ENCODE measurements at regions not wholly inside any gene's neighbourhood (a gene's known extent, or its start where the extent isn't known, plus 50 kb on each side); places are given as distances from the start of the nearest gene placed in this dataset.
"Not testable (repeated sequence)": the region's sequence is repeated elsewhere in the genome, so short reads cannot be mapped to it uniquely, and the experiment has no call there.

GRCh38 chr6:141969768-141970415 lies 162.8 kb upstream of the GJE1 start:
- DNase-seq (ENCODE audit: low read depth) = not testable (repeated sequence)

DNA sequence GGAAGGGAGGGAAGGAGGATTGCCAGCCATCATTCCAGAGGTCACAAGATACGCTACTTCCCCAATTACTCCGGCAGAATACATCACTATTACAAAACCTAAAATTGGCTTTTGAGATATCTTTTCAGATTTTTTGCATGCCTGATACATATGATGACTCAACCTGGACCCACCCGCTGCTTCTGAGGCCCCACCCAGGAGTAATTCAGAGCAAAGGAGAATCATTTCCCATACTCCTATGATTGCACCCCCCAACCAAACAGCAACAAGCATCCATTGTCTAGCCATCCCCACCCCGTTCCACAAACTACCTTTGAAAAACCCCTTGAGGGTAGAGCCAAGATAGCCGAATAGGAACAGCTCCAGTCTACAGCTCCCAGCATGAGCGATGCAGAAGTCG lies 163.5 kb upstream of the GJE1 start:
- DNase-seq (ENCODE audit: low read depth) = no peak

DNA sequence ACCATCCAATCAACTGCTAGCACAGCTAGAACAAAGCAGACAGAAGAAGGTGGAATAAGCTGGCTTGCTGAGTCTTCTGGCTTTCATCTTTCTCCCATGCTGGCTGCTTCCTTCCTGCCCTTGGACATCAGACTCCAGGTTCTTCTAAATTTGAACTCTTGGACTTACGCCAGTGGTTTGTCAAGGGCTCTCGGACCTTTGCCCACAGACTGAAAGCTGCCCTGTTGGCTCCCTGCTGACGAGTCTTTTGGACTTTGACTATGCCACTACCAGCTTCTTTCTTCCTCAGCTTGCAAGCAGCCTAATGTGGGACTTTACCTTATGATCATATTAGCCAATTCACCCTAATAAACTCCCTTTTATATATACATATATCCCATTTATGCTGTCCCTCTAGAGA lies 164.1 kb upstream of the GJE1 start:
- DNase-seq (ENCODE audit: low read depth) = no peak

- no peak for DNase-seq (ENCODE audit: low read depth)
Observed at GRCh38 chr6:141965016-141965545, 167.6 kb upstream of the GJE1 start.

- peak; percentile 30 for DNase-seq (ENCODE audit: low read depth)
Observed at GRCh38 chr6:141963543-141964295, 169.0 kb upstream of the GJE1 start.

- DNase-seq (ENCODE audit: low read depth) = no peak
Observed at GRCh38 chr6:141957271-141957670, 175.5 kb upstream of the GJE1 start.

DNA sequence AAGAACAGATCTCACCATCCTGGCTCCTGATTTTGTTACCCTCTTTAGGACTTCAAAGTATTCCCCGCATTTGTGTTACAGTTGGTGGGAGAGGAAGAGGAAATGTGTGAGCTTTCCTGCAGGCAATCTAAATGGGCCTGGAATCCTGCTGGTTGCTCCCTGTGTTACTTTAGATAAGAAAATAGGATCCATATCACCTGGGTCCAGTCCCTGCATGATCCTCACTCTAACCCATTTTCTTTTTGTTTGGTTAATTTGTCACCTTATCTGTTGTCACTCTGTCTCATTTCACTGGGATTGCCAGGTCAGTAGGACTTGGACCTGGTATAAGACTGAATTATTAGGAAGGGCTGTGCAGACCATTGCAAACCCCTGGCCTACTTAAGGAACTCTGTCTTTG lies 175.9 kb upstream of the GJE1 start:
- DNase-seq (ENCODE audit: low read depth) = no peak

DNA sequence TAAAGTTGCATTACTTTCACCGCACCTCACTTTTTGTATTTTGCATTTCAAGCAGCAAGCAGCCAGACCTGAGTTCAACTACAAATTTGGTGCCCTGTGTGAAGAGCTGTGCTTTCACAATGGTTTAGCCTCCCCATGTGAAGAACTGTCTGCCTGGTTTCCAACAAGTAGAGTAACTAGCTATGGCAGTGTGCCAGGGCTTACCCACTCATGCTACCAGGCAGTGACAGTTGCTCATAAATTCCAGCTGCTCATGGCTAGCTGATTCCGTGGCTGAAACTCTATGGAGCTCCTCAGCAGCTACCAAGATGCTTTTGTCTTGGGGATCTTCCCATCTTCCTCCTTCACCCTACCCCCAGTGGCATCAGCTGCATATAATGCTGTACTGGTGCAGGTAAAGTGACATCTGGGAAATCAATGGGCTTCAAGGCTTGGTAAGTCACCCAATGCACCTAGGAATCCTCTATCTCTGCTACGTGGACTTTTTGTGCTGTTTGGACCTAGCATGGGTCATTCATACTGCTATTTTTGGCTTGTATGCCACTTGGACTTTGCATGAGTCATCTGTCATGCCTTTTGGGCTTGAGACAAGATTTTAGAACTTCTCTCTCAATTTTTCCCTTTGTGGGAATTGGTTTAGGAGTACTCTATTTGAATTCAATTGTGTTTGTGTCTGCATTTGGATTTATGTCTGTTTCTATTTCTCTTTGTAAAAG lies 176.5 kb upstream of the GJE1 start:
- peak; percentile 9 for DNase-seq (ENCODE audit: low read depth)

GRCh38 chr6:141953072-141953471 lies 179.7 kb upstream of the GJE1 start:
- DNase-seq (ENCODE audit: low read depth) = no peak

DNA sequence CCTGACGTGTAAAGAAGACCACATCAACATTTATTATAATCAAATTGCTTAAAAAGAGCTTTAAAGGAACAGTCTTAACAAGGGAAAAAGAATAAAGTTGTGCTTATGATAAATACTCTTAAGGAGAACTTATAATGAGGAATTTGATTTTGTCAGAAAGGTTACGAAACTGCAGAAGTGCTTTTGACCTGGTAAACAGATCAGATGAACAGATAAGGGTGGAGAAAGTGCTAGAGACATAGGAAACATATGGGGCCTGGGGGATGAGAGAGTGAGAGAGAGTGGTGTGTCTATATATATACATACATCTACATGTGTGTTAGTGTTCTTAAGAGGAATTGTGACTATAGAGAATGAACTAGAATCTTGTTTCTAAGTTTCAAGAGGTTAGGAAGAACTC lies 186.2 kb upstream of the GJE1 start:
- no peak for DNase-seq (ENCODE audit: low read depth)

- no peak for DNase-seq (ENCODE audit: low read depth)
Observed at GRCh38 chr6:141938664-141939063, 194.1 kb upstream of the GJE1 start.

DNA sequence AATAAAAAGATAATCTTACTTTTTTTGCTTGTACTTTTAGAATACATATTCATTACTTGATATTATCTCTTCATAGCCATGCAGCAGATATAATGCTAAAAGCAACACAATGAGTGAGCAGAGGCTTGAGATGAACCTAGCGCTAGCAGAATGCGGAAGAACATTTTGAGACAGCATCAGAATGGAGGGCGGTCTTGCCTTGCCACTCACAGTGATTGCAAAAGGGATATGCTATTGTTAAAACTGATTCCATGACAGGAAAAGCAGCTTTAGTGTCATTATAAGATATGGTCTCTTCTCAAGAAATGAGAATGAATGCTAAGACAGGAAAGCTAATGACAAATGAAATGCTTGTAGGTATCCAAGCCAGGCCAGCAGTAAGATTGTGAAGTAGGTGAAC lies 200.0 kb upstream of the GJE1 start:
- DNase-seq (ENCODE audit: low read depth) = no peak

- DNase-seq (ENCODE audit: low read depth) = not testable (repeated sequence)
Observed at GRCh38 chr6:141926200-141926900, 206.4 kb upstream of the GJE1 start.

GRCh38 chr6:141925001-141925400 lies 207.7 kb upstream of the GJE1 start:
- DNase-seq (ENCODE audit: low read depth) = peak; percentile 11

DNA sequence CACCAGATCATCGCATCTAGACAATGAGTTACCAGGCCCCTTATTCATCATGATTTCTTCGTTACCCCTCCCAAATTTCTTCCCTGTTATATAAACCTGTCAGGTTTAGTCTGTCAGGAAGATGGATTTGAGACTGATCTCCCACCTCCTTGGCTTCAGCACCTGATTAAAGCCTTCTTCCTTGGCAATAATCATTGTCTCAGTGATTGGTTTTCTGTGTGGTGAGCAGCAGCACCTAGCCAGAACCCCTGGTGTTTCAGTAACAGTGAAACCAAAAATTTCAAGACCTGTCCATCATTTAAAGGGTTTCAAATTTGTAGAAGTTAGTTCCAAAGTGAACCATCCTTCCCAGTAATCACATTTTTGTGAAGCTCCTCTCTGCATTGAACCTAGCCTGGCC lies 209.8 kb upstream of the GJE1 start:
- no peak for DNase-seq (ENCODE audit: low read depth)

DNA sequence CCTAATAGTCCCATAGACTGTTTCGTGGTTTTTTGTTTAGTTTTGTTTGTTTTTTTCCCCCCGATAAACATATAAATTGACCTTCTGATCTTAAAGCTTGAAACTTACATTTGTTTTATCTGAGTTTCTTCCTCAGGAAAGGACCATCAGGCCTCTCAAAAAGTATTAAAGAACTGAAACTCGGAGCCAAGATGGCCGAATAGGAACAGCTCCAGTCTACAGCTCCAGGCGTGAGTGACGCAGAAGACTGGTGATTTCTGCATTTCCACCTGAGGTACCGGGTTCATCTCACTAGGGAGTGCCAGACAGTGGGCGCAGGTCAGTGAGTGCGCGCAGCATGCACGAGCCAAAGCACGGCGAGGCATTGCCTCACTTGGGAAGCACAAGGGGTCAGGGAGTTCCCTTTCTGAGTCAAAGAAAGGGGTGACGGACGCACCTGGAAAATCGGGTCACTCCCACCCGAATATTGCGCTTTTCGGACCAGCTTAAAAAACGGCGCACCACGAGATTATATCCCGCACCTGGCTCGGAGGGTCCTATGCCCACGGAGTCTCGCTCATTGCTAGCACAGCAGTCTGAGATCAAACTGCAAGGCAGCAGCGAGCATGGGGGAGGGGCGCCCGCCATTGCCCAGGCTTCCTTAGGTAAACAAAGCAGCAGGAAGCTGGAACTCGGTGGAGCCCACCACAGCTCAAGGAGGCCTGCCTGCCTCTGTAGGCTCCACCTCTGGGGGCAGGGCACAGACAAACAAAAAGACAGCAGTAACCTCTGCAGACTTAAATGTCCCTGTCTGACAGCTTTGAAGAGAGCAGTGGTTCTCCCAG lies 215.8 kb upstream of the GJE1 start:
- DNase-seq (ENCODE audit: low read depth) = not testable (repeated sequence)

DNA sequence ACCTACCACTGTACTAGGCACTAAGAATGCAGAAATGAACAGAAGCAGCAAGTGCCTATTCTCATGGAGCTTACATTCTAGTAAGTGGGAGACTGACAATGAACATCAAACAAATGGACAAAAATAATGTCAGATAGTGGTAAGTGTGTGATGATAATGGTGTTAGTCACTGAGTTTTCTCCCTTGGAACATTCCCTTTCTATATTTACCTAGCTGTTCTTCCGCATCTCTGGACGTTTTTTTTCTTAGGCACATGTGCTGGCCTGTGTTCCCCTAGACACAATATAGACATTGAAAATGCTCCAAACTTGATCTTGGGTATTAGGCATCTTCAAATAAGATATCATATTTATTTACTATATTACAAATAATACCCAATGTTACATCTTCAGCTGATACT lies 218.1 kb upstream of the GJE1 start:
- DNase-seq (ENCODE audit: low read depth) = no peak

GRCh38 chr6:141906569-141907080 lies 226.1 kb upstream of the GJE1 start:
- no peak for DNase-seq (ENCODE audit: low read depth)

DNA sequence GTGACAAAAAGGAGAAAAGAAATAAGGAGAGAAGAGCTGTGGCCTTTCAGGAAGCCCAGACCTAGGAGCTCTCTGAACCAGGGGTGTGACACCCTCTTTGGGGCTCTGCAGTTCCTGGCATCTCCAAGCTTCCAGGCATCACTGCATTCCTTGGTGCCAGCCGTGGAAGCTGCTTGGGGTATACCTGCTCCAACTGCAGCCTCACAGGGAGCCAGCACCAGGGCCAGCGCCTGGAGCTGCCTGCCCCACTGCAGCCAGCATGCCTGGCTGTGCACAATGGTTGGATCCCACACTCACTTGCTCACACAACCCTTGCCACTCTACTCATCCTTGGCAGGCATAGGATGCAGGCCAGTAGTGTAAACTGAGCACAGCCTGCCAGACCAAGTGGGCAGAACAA lies 242.1 kb upstream of the GJE1 start:
- DNase-seq (ENCODE audit: low read depth) = no peak

DNA sequence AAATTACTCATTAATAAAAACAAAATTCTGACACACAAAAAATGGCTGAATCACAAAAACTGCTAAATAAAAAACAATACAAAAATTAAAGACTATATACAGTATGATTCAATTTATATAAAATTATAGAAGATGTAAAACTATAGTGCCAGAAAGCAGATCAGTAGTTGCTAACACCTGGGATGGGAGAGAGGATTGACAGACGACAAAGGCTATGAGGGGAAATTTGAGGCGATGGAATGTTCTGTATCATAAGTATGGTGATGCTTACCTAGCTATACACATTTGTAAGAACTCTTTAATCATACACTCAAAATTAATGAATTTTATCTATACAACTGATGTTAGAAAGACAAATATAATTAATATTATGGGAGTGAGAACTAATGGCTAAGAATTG lies 247.9 kb upstream of the GJE1 start:
- no peak for DNase-seq (ENCODE audit: low read depth)

DNA sequence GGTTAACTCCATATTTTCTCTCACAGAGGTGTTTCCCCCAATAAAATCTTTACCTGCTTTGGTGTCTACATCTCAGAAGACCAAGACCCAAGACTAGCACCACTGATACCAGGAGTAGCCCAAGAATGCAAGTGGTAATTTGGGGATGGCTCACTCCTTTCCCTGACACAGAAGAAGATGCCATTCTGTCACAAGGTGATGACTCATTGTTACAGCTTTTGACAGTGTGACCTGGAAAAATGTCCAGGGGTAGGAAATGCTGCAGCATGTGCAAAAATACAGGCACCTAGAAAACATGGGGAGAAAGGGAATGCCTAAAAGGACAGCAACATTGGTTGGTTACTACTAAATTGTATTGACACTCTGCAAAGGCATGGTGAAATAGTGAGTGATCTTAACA lies 254.0 kb upstream of the GJE1 start:
- no peak for DNase-seq (ENCODE audit: low read depth)
